CD1c-positive myeloid dendritic cell (primary cell): ENCODE measurements at regions not wholly inside any gene's neighbourhood (a gene's known extent, or its start where the extent isn't known, plus 50 kb on each side); places are given as distances from the start of the nearest gene placed in this dataset.

Experiments
- DNase-seq: peaks from one replicate; pipeline ENCODE4 v3.0.0-alpha.2; 2016; ENCODE audit errors: extremely low spot score

- no peak for DNase-seq
These were observed 265.6 kb upstream of the RGS6 start for GRCh38 chr14:71666571-71667145.

- no peak for DNase-seq
These were observed 263.9 kb upstream of the RGS6 start for GRCh38 chr14:71668186-71668912.

GRCh38 chr14:71672596-71672995 lies 259.6 kb upstream of the RGS6 start:
- no peak for DNase-seq

GRCh38 chr14:71675126-71675899 lies 256.9 kb upstream of the RGS6 start:
- DNase-seq, result no peak

GRCh38 chr14:71675900-71676287 lies 256.3 kb upstream of the RGS6 start:
- no peak for DNase-seq

GRCh38 chr14:71680736-71681387 lies 251.4 kb upstream of the RGS6 start:
- DNase-seq, result no peak

DNA sequence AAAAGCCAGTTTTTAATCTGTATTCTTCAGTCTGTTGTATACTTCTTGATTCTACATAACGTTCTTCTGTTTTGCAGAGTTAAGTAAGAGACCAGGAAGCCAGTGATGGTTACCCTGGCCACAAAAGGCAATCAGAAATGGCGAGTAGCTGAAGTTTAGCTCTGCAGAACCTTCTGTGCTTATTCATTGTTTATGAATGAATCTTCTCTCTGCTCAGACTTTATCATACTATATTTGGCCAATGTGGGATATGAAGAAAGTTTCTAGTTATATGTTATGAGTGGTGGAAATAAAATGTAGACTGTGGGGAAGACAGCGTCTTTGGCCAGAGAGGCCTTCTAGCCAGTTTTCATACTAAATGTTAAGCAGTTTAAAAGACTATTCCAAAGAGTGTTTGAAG lies 249.9 kb upstream of the RGS6 start:
- DNase-seq, result no peak

GRCh38 chr14:71684323-71684722 lies 247.9 kb upstream of the RGS6 start:
- no peak for DNase-seq

DNA sequence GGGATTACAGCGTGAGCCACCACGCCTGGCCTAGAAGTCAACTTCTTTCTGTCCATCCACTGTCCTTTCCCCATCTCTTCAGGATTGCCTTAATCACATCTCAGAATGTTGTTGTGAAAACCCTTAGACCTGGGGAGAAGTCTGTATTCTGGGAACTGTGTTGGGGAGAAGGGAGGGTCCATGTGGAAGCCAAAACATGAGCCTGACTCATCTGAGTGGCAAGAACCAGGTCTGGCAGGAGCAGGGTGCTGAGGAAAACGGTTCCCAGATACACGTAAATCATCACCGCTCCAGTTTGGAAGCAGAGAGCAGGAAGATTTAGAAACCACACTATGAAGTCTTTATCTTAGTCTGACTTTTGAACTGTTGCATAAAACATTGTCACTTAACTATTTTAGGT lies 245.6 kb upstream of the RGS6 start:
- no peak for DNase-seq

GRCh38 chr14:71687166-71687831 lies 244.9 kb upstream of the RGS6 start:
- DNase-seq, result no peak

- DNase-seq, result no peak
These were observed 243.7 kb upstream of the RGS6 start for GRCh38 chr14:71688576-71688975.

DNA sequence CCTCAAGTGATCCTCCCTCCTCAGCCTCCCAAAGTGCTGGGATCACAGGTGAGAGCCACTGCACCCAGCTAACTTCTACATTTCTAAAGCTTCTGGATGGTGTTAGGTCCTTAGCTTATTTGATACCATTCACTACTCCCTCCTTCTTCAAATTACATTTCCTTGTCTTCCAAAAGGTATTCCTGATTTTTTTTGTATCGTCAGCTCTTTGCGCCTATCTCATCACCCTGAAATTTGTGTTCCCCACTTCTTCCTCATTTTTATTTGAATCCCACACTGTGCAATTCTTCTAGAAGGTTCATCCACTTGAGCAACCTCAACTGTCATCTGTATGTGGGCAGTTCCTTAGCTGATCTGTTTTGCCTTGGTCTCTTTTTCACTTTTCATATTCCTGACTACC lies 241.8 kb upstream of the RGS6 start:
- DNase-seq, result no peak

GRCh38 chr14:71692496-71692895 lies 239.7 kb upstream of the RGS6 start:
- DNase-seq, result no peak

DNA sequence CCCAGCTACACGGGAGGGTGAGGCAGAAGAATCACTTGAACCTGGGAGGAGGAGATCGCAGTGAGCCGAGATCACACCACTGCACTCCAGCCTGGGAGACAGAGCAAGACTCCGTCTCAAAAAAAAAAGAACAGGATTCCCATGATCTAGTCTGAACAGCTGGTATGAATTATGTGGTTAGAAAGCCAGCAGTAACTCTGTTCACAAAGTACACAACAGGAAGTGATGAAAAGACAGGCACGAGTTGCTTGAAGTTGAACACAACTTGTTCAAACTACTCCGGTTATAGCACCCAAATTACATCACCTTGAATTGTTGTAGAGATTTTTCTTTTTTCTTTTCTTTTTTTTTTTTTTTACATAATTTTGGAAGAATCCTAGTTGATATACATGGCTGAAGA lies 238.8 kb upstream of the RGS6 start:
- DNase-seq, result no peak

DNA sequence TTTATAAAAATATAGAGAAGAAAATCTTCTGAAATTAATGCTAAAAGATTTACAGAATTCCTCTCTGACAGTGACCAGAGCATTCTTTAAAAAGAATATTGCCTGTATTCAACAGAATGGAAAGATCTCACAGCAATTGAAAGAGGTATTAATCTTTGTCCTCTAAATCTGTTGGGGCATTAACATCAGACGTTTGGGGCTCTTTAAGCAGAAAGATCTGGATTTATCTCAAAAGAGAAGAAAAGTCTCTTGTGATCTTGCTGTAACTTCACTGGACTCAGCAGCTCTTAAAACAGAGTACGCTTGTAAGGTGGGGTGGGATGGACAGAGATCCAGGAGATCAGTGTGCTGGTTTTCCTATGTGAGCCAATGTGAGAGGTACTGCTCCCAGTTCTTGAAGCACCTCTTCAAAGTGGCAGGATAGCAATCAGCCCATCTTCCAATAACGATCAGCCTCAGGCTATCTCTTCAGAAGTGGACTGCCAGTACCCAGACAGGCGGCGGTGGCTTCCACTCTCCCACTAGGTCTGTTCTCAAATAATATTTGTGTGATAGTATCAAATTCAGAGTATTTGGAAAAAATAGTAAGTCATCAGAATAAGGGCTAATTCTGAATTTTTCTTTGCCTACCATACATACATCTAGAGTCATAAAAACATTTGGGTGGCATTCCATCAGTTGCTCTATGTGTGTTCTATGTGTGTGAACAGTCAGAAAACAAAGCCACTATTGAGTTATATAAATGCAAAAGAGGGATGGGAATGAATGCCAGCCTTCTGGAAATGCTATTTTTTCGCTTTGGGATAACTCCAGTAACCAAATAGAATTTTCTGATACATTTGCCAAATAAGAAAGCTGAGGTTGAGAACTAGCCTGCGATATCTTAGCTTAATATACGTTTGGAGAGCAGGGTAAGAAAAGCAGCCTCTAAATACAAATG lies 237.4 kb upstream of the RGS6 start:
- no peak for DNase-seq

- no peak for DNase-seq
These were observed 236.4 kb upstream of the RGS6 start for GRCh38 chr14:71695611-71696350.

- DNase-seq, result no peak
These were observed 234.2 kb upstream of the RGS6 start for GRCh38 chr14:71698027-71698426.

DNA sequence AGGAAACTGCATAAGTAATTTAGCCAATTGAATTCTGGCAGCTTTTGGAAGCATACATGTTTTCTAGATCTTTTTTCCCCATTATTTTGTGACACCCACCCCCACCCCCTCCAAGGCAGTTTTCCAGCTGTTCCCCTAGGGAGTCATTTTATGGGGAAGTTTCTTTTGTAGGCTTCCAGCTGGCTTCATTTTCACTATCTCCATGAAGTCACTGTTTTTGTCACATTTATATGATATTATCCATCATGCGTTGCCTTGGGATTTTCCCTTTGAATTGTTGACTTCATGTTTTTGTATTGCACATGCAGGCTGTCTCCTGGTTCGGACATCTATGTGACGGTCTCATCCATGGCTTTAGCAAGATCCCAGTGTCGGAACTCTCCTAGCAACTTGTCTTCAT lies 233.6 kb upstream of the RGS6 start:
- DNase-seq, result no peak

DNA sequence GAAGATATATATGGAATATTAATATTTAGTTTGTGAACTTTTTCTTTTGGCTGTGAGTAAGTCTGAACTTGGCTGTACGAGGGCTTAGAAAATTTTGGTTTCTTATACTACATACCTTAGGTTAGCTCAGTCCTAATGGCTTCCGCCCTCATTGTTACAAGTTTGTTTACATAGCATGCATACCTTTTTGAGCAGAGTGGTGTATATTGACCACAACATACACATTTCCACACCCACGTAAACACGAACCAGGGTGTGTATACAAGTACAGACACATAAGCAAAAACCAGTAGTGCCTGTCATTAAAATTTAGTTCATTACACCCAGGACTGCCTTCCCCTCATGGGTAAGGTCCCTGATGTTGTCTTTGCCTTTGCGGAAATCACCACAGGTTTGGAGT lies 230.2 kb upstream of the RGS6 start:
- no peak for DNase-seq

GRCh38 chr14:71702786-71703185 lies 229.4 kb upstream of the RGS6 start:
- no peak for DNase-seq
